ENCODE measurements at regions not wholly inside any gene's neighbourhood (a gene's known extent, or its start where the extent isn't known, plus 50 kb on each side); places are given as distances from the start of the nearest gene placed in this dataset.

DNA sequence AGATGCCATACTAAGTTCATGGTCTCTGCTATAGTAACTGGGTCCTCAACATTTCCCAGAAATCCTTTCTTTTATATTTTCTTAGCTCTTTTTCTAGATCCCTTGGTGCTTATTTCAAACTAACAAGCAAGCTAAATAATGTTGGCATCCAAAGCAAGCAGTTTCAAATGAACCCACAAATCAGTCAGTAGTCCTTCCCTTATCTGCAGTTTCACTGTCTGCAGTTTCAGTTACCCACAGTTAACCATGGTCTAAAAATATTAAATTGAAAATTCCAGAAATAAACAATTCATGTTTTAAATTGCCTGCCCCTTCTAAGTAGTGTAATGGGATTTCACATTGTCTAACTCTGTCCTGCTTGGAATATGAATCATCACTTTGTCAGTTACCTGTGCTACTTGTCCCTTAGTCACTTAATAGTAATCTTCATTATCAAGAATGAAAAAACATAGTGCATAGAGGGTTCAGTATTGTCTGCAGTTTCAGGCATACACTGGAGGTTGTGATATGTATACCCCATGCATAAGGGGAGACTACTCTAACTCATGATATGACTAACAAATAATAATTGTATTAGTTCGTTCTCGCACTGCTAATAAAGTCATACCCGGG, 633.7 kb downstream of the MECOM start:
- TF ChIP-seq, protein P1, sequence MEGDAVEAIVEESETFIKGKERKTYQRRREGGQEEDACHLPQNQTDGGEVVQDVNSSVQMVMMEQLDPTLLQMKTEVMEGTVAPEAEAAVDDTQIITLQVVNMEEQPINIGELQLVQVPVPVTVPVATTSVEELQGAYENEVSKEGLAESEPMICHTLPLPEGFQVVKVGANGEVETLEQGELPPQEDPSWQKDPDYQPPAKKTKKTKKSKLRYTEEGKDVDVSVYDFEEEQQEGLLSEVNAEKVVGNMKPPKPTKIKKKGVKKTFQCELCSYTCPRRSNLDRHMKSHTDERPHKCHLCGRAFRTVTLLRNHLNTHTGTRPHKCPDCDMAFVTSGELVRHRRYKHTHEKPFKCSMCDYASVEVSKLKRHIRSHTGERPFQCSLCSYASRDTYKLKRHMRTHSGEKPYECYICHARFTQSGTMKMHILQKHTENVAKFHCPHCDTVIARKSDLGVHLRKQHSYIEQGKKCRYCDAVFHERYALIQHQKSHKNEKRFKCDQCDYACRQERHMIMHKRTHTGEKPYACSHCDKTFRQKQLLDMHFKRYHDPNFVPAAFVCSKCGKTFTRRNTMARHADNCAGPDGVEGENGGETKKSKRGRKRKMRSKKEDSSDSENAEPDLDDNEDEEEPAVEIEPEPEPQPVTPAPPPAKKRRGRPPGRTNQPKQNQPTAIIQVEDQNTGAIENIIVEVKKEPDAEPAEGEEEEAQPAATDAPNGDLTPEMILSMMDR (IDR thresholded peaks at IDR 0.05), result no peak
- H3K4me1 ChIP-seq, result peaks cover 0 to 3% of the 10 kb centered on the region in 2 donors
- intact Hi-C loops (cut with DNase I), result no loop called here
- DNase-seq (ENCODE audit: low spot score in 2 of 2), result no peak
- no peaks in the 10 kb centered on the region for H3K36me3 ChIP-seq
- H3K27me3 ChIP-seq, result no peaks in the 10 kb centered on the region
- H3K27ac ChIP-seq, result no peak overlapping the region
- H3K9me3 ChIP-seq, result no peaks in the 10 kb centered on the region
- H3K4me3 ChIP-seq, result no peak overlapping the region

DNA sequence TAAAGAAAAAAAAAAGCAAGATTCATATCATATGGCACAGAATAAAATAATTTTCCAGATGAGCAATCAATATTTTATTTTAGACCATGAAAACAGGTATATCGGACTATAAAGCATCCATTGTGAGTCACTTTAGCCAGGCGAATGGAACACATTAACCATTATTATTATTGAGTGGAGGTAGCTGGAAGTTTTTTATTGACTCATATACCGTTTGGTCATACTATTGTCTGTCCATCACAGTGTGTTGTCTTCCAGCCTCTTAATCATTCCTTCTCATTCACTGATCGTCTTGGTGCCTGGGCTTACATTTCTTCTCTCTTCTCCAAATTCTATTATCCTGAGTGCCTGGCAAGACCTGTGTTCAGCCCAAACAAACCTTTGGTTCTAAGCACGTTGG, 634.8 kb downstream of the MECOM start:
- H3K27ac ChIP-seq, result no peak overlapping the region
- no peak for DNase-seq (ENCODE audit: low spot score in 2 of 2)
- peaks cover 0 to 3% of the 10 kb centered on the region in 2 donors for H3K4me1 ChIP-seq
- intact Hi-C loops (cut with DNase I), result no loop called here
- no peaks in the 10 kb centered on the region for H3K36me3 ChIP-seq
- H3K9me3 ChIP-seq, result no peaks in the 10 kb centered on the region
- H3K27me3 ChIP-seq, result no peaks in the 10 kb centered on the region
- TF ChIP-seq, protein P1 (IDR thresholded peaks at IDR 0.05), result no peak
- H3K4me3 ChIP-seq, result no peak overlapping the region

DNA sequence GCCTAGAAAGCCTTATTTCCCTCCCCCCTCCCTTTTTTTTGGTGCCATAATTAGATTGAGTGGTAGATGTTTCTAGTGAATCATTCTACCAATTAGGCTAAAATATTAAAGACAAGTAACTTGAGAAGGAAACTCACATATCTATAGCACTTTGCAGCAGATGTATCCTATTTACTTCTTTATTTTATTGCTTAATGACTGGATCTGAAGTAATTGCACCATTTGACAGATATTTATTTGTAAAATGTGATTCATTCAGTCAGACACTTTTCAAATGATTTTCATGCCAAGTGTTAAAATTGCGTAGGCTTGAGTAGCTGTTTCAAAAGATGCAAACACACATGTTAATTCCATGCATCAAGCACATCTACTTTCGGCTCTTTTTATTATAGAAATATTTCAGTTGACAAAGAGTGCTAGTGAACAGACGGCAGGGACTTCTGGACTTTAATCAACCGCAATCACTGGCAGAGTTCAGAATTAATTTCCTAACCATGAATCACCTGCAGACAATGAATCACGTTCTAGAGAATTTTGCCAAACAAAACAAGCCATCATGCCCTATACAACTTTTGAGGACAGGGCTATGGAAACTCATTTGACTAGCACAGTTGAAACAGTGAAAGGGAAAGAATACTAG, 636.8 kb downstream of the MECOM start:
- Histone ChIP-seq H3K36me3 (no peaks in the 10 kb centered on the region), H3K9me3 (no peaks in the 10 kb centered on the region), H3K4me1 (peaks cover 0 to 3% of the 10 kb centered on the region in 2 donors), H3K27ac (no peak overlapping the region), H3K27me3 (no peaks in the 10 kb centered on the region), H3K4me3 (peak overlapping the region; percentile 30 to 33)
- no peak for DNase-seq (ENCODE audit: low spot score in 2 of 2)
- intact Hi-C loops (cut with DNase I), result no loop called here
- TF ChIP-seq, protein P1 (IDR thresholded peaks at IDR 0.05), result no peak

DNA sequence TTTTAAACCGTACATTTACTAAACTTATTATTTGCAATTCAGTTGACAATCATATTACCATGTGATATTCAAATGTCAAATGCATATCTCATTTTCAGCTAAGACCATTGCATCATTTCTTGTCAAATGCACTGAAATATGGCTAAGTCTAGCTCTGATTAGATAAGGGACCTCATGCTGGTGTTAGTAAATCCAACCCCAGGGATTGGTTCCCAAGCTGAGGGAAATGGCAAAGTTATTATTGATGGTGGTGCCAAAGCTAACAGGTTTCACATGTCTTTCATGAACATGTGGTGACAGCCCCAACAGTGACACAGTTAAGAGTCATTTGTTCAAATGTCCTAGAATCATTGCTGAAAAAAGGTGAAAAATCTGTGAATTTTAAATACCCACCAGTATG, 641.1 kb downstream of the MECOM start:
- Histone ChIP-seq H3K4me1 (peaks cover 0 to 3% of the 10 kb centered on the region in 2 donors), H3K4me3 (no peak overlapping the region), H3K27ac (no peak overlapping the region), H3K36me3 (no peaks in the 10 kb centered on the region), H3K9me3 (no peaks in the 10 kb centered on the region), H3K27me3 (no peaks in the 10 kb centered on the region)
- intact Hi-C loops (cut with DNase I), result no loop called here
- DNase-seq (ENCODE audit: low spot score in 2 of 2), result no peak
- TF ChIP-seq, protein P1 (IDR thresholded peaks at IDR 0.05), result no peak

DNA sequence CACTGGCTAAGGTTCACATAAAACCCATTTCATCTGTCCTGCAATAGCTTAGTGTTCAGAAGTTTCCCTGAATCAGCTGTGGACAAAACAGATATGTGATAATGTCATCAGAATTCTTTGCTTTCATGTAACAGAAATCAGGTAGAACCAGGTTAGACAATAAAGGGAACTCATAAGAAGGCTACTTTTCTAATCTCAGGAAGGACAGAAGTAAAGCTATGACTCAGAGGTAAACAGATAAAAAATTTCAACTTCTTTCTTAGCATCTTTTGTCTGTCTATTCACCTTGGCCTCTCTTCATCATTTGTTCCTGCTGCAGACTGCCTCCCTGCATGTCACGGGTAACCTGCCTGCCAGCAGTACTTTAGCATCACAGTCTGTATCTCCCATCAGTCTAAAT, 643.1 kb downstream of the MECOM start:
- H3K27me3 ChIP-seq, result no peaks in the 10 kb centered on the region
- intact Hi-C loops (cut with DNase I), result no loop called here
- TF ChIP-seq, protein P1 (IDR thresholded peaks at IDR 0.05), result no peak
- no peak for DNase-seq (ENCODE audit: low spot score in 2 of 2)
- no peaks in the 10 kb centered on the region for H3K9me3 ChIP-seq
- no peaks in the 10 kb centered on the region for H3K36me3 ChIP-seq
- H3K27ac ChIP-seq, result no peak overlapping the region
- H3K4me3 ChIP-seq, result no peak overlapping the region
- H3K4me1 ChIP-seq, result no peaks in the 10 kb centered on the region
